IMR-90 (cell line): ENCODE measurements at regions not wholly inside any gene's neighbourhood (a gene's known extent, or its start where the extent isn't known, plus 50 kb on each side); places are given as distances from the start of the nearest gene placed in this dataset.

ENCODE experiments used
- ATAC-seq: fragments of 200-7000 bp; cut with Tn5 transposase; 2 replicates; pipeline ENCODE4 v1.9.1; 2020; ENCODE audit warnings: low read depth, mild to moderate bottlenecking, moderate library complexity
- BruUV-seq: library from RNA; stranded (reverse); fragments of 400-500 nt; replicated peaks from 2 replicates; lab custom pipeline; 2021; lab: Mats Ljungman, UMichigan
- CTCF ChIA-PET: fragments of 300-600 bp; formaldehyde crosslinking; extraction: SDS; loops from one replicate; lab custom pipeline; 2021; ENCODE audit warnings: antibody characterized with exemption; lab: Yijun Ruan, JAX
- POLR2A ChIA-PET: fragments of 300-600 bp; sonication (Branson Sonifier 250); formaldehyde crosslinking; loops from one replicate; lab custom pipeline; 2022; ENCODE audit warnings: antibody characterized with exemption; ENCODE audit not compliant: unreplicated experiment; lab: Charles Lee
- DNase-seq: peaks from one replicate; pipeline ENCODE4 v3.0.0; 2013
- H2AFZ ChIP-seq: replicated peaks from 2 replicates; pipeline ENCODE3; 2013; ENCODE audit warnings: low read length, mild to moderate bottlenecking; ENCODE audit not compliant: poor library complexity
- H2AK5ac ChIP-seq: 2 replicates; pipeline ENCODE4 v1.6.1; 2013; ENCODE audit warnings: low read depth, low read length, inconsistent platforms
- H2AK9ac ChIP-seq: replicated peaks from 2 replicates; pipeline ENCODE3; 2013; ENCODE audit warnings: mild to moderate bottlenecking, low read depth, low read length, moderate library complexity; ENCODE audit not compliant: poor library complexity
- H2BK120ac ChIP-seq: 2 replicates; pipeline ENCODE4 v1.6.1; 2013; ENCODE audit warnings: low read depth, low read length, inconsistent platforms
- H2BK15ac ChIP-seq: 3 replicates; pipeline ENCODE4 v1.6.1; 2013; ENCODE audit warnings: low read depth, low read length, inconsistent platforms
- H2BK20ac ChIP-seq: 2 replicates; pipeline ENCODE4 v1.6.1; 2013; ENCODE audit warnings: low read depth, mild to moderate bottlenecking, inconsistent platforms, low read length, moderate library complexity
- H2BK5ac ChIP-seq: 2 replicates; pipeline ENCODE4 v1.6.1; 2013; ENCODE audit warnings: mild to moderate bottlenecking, low read depth, low read length, inconsistent platforms; ENCODE audit not compliant: poor library complexity, severe bottlenecking
- H3K14ac ChIP-seq: replicated peaks from 2 replicates; pipeline ENCODE4 v1.6.1; 2013; ENCODE audit warnings: low read depth, low read length, inconsistent platforms
- H3K18ac ChIP-seq: 2 replicates; pipeline ENCODE4 v1.6.1; 2013; ENCODE audit warnings: low read depth, low read length, control low read depth
- H3K23ac ChIP-seq: 2 replicates; pipeline ENCODE4 v1.6.1; 2013; ENCODE audit warnings: low read depth, low read length, inconsistent platforms
- H3K27ac ChIP-seq: 2 replicates; pipeline ENCODE4 v1.5.1; 2013; ENCODE audit warnings: mild to moderate bottlenecking, control low read depth, low read length; ENCODE audit not compliant: insufficient read depth
- H3K27me3 ChIP-seq: 2 replicates; pipeline ENCODE4 v1.6.1; 2013; ENCODE audit warnings: low read length; ENCODE audit not compliant: control insufficient read depth, insufficient read depth
- H3K36me3 ChIP-seq: 2 replicates; pipeline ENCODE4 v1.6.1; 2013; ENCODE audit warnings: low read length, mixed read lengths; ENCODE audit not compliant: control insufficient read depth, insufficient read depth
- H3K4ac ChIP-seq: 2 replicates; pipeline ENCODE4 v1.6.1; 2013; ENCODE audit warnings: low read depth, low read length, inconsistent platforms
- H3K4me1 ChIP-seq: 2 replicates; pipeline ENCODE4 v1.6.1; 2013; ENCODE audit warnings: low read length, mixed read lengths; ENCODE audit not compliant: control insufficient read depth, insufficient read depth
- H3K4me2 ChIP-seq: 2 replicates; pipeline ENCODE4 v1.6.1; 2013; ENCODE audit warnings: low read depth, mild to moderate bottlenecking, control low read depth, low read length, moderate library complexity
- H3K4me3 ChIP-seq: 2 replicates; pipeline ENCODE4 v1.5.1; 2013; ENCODE audit warnings: low read depth, mild to moderate bottlenecking, control low read depth, low read length, moderate library complexity; ENCODE audit not compliant: insufficient read depth
- H3K56ac ChIP-seq: 2 replicates; pipeline ENCODE4 v1.6.1; 2013; ENCODE audit warnings: low read length, inconsistent platforms; ENCODE audit not compliant: insufficient read depth; ENCODE audit errors: extremely low read depth
- H3K79me1 ChIP-seq, 2 experiments: 2 replicates each; pipeline ENCODE4 v1.6.1; 2013; ENCODE audit warnings: low read length in 2 of 2, inconsistent platforms in 1 of 2, low read depth in 1 of 2
- H3K9ac ChIP-seq: 2 replicates; pipeline ENCODE4 v1.6.1; 2013; ENCODE audit warnings: low read depth, low read length, control low read depth
- H3K9me1 ChIP-seq: 2 replicates; pipeline ENCODE4 v1.6.1; 2013; ENCODE audit warnings: low read length, inconsistent platforms; ENCODE audit not compliant: insufficient read depth
- H3K9me3 ChIP-seq: 2 replicates; pipeline ENCODE4 v1.6.1; 2013; ENCODE audit warnings: low read length; ENCODE audit not compliant: control insufficient read depth, insufficient read depth
- H4K20me1 ChIP-seq: 2 replicates; pipeline ENCODE4 v1.6.1; 2013; ENCODE audit warnings: low read length, inconsistent platforms; ENCODE audit not compliant: insufficient read depth
- H4K5ac ChIP-seq: 2 replicates; pipeline ENCODE4 v1.6.1; 2013; ENCODE audit warnings: mild to moderate bottlenecking, low read depth, low read length, control low read depth
- H4K8ac ChIP-seq, 2 experiments: 2 replicates each; pipeline ENCODE4 v1.6.1; 2013; ENCODE audit warnings: low read depth in 2 of 2, low read length in 2 of 2, control low read depth in 1 of 2, inconsistent platforms in 1 of 2
- H4K91ac ChIP-seq: 2 replicates; pipeline ENCODE4 v1.6.1; 2013; ENCODE audit warnings: low read depth, low read length, inconsistent platforms; ENCODE audit not compliant: insufficient read depth
- BHLHE40 ChIP-seq: fragments of 150-350 bp; IDR thresholded peaks from 2 replicates; pipeline ENCODE4 v1.6.1; 2016; ENCODE audit warnings: mild to moderate bottlenecking, low read depth, low read length
- CEBPB ChIP-seq: IDR thresholded peaks from 2 replicates; pipeline ENCODE4 v1.6.1; 2012; ENCODE audit warnings: low read depth, low read length, improper control_type of control experiment
- CHD1 ChIP-seq: IDR thresholded peaks from 2 replicates; pipeline ENCODE4 v1.6.1; 2012; ENCODE audit warnings: low read depth, low read length, improper control_type of control experiment
- CTCF ChIP-seq: conservative IDR thresholded peaks from 2 replicates; pipeline ENCODE4 v1.5.1; 2012; ENCODE audit warnings: mild to moderate bottlenecking, low read depth, low read length, improper control_type of control experiment
- ELK1 ChIP-seq: fragments of 150-350 bp; IDR thresholded peaks from 2 replicates; pipeline ENCODE4 v1.6.1; 2016; ENCODE audit warnings: low read depth, mild to moderate bottlenecking, low read length, moderate library complexity, borderline replicate concordance
- FOS ChIP-seq: fragments of 150-350 bp; IDR thresholded peaks from 2 replicates; pipeline ENCODE4 v1.6.1; 2016; ENCODE audit warnings: low read depth, low read length
- MAFK ChIP-seq: IDR thresholded peaks from 2 replicates; pipeline ENCODE4 v1.6.1; 2012; ENCODE audit warnings: low read depth, low read length, improper control_type of control experiment
- MAZ ChIP-seq: IDR thresholded peaks from 2 replicates; pipeline ENCODE4 v1.6.1; 2012; ENCODE audit warnings: low read depth, mild to moderate bottlenecking, low read length, improper control_type of control experiment, moderate library complexity, borderline replicate concordance
- MXI1 ChIP-seq: IDR thresholded peaks from 2 replicates; pipeline ENCODE4 v1.6.1; 2012; ENCODE audit warnings: low read depth, mild to moderate bottlenecking, low read length, moderate library complexity, borderline replicate concordance
- NFE2L2 ChIP-seq: fragments of 150-350 bp; IDR thresholded peaks from 2 replicates; pipeline ENCODE4 v1.6.1; 2016; ENCODE audit warnings: low read depth, mild to moderate bottlenecking, low read length
- POLR2A ChIP-seq: IDR thresholded peaks from 2 replicates; pipeline ENCODE4 v1.6.1; 2012; ENCODE audit warnings: mild to moderate bottlenecking, low read depth, low read length
- RAD21 ChIP-seq: IDR thresholded peaks from 2 replicates; pipeline ENCODE4 v1.6.1; 2012; ENCODE audit warnings: low read length, improper control_type of control experiment
- RCOR1 ChIP-seq: IDR thresholded peaks from 2 replicates; pipeline ENCODE4 v1.6.1; 2012; ENCODE audit warnings: mild to moderate bottlenecking, low read length, improper control_type of control experiment; ENCODE audit not compliant: insufficient replicate concordance
- RFX5 ChIP-seq: IDR thresholded peaks from 2 replicates; pipeline ENCODE4 v1.8.0; 2012; ENCODE audit warnings: low read depth, mild to moderate bottlenecking, low read length, moderate library complexity
- SMC3 ChIP-seq: fragments of 150-350 bp; IDR thresholded peaks from 2 replicates; pipeline ENCODE4 v1.6.1; 2016; ENCODE audit warnings: low read depth, mild to moderate bottlenecking, antibody characterized with exemption, low read length, moderate library complexity
- USF2 ChIP-seq: fragments of 150-350 bp; IDR thresholded peaks from 2 replicates; pipeline ENCODE4 v1.6.1; 2017; ENCODE audit warnings: mild to moderate bottlenecking, antibody characterized with exemption, low read length, low read depth
- WGBS, 2 experiments: methylation state at CpG; one replicate each; pipeline versions ENCODE4 v1.1.5 to v1.1.7; 2013; ENCODE audit warnings: missing lambda C conversion rate in 2 of 2; ENCODE audit not compliant: insufficient read length in 1 of 2; ENCODE audit errors: extremely low coverage in 2 of 2; 5-methylcytosine and 5-hydroxymethylcytosine counted together
- dilution Hi-C: fragments of 300-500 bp; cut with HindIII; formaldehyde crosslinking; loops from one replicate; pipeline ENCODE4 v1.14.3; 2018; ENCODE audit warnings: low sequenced_read_pairs; ENCODE audit not compliant: unreplicated experiment
- in situ Hi-C: fragments of 300-500 bp; cut with MboI; formaldehyde crosslinking; loops from 3 replicates; pipeline ENCODE4 v1.14.3; 2019; ENCODE audit warnings: low sequenced_read_pairs, inconsistent platforms, mixed read lengths
- intact Hi-C: fragments of 100-400 bp; cut with micrococcal nuclease; formaldehyde crosslinking; loops from 2 replicates; pipeline ENCODE4 v1.10.0; 2022

- H2BK20ac ChIP-seq = no peak overlapping the region
- no TSS peak for BruUV-seq
- H4K91ac ChIP-seq = no peak overlapping the region
- ATAC-seq (no peak), DNase-seq (no peak)
- no peak overlapping the region for H2AK9ac ChIP-seq
- H3K36me3 ChIP-seq = no peaks in the 10 kb centered on the region
- H4K8ac ChIP-seq = no peak overlapping the region
- no peaks in the 10 kb centered on the region for H3K79me1 ChIP-seq
- POLR2A ChIA-PET = no interaction called here
- H3K14ac ChIP-seq = no peak overlapping the region
- intact Hi-C loops = no loop called here
- H4K5ac ChIP-seq = no peak overlapping the region
- H3K9ac ChIP-seq = no peak overlapping the region
- H2BK5ac ChIP-seq = no peak overlapping the region
- H2AFZ ChIP-seq = no peak overlapping the region
- no peak overlapping the region for H3K4me3 ChIP-seq
- H3K23ac ChIP-seq = no peak overlapping the region
- TF ChIP-seq CTCF (no peak), MXI1 (no peak), NFE2L2 (no peak), CEBPB (no peak), BHLHE40 (no peak), CHD1 (no peak), MAZ (no peak), ELK1 (no peak), USF2 (no peak), FOS (no peak), SMC3 (no peak), RAD21 (no peak), RFX5 (no peak), RCOR1 (no peak), POLR2A (no peak), MAFK (no peak)
- no peak overlapping the region for H2BK15ac ChIP-seq
- WGBS, 2 experiments = no CpG with 5 or more reads among the region's 6 CpGs
- CTCF ChIA-PET = no interaction called here
- dilution Hi-C loops = no loop called here
- H3K9me1 ChIP-seq = no peaks in the 10 kb centered on the region
- in situ Hi-C loops = no loop called here
- no peak overlapping the region for H3K27ac ChIP-seq
- H4K20me1 ChIP-seq = no peaks in the 10 kb centered on the region
- H3K4ac ChIP-seq = no peak overlapping the region
- H2AK5ac ChIP-seq = no peak overlapping the region
- no peak overlapping the region for H2BK120ac ChIP-seq
- no peaks in the 10 kb centered on the region for H3K4me1 ChIP-seq
- peaks cover 6% of the 10 kb centered on the region for H3K9me3 ChIP-seq
- H3K27me3 ChIP-seq = no peaks in the 10 kb centered on the region
- H3K18ac ChIP-seq = no peak overlapping the region
- H3K4me2 ChIP-seq = no peak overlapping the region
- H3K56ac ChIP-seq = no peak overlapping the region
Measured at GRCh38 chr18:77700051-77700450, 450.4 kb downstream of the GALR1 start.
